ENCODE measurements at regions not wholly inside any gene's neighbourhood (a gene's known extent, or its start where the extent isn't known, plus 50 kb on each side); places are given as distances from the start of the nearest gene placed in this dataset.
A peak's percentile ranks its signal among the peaks of the same experiment; 100 is the strongest.

DNA sequence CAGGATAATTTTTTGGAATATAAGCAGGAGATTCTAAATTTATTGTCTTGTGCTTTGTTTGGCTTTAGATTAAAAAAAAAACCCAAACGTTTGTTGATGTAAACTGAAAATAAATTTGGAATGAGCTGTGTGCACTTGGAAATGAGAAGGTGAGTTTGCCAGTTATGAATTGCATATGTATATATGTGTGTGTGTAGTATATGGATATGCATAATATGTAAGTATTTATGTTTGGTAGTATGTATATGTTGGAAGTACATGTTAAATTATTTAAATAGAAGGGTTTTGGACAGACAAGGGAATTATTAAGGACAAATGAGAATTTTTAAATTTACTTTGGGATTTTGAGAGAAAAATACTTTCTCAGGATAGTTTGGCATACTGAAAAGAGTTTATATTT lies 265.8 kb upstream of the CNTN3 start:
- H3K27ac ChIP-seq, result no peak overlapping the region
- intact Hi-C loops (cut with DNase I), result no loop called here
- H3K36me3 ChIP-seq, result no peaks in the 10 kb centered on the region
- ATAC-seq (no peak), DNase-seq (no peak)
- H3K9me3 ChIP-seq, result peaks cover 0 to 3% of the 10 kb centered on the region in 2 donors
- H3K27me3 ChIP-seq, result no peaks in the 10 kb centered on the region
- H3K4me3 ChIP-seq, result no peak overlapping the region
- H3K4me1 ChIP-seq, result no peaks in the 10 kb centered on the region
- TF ChIP-seq, protein P1, sequence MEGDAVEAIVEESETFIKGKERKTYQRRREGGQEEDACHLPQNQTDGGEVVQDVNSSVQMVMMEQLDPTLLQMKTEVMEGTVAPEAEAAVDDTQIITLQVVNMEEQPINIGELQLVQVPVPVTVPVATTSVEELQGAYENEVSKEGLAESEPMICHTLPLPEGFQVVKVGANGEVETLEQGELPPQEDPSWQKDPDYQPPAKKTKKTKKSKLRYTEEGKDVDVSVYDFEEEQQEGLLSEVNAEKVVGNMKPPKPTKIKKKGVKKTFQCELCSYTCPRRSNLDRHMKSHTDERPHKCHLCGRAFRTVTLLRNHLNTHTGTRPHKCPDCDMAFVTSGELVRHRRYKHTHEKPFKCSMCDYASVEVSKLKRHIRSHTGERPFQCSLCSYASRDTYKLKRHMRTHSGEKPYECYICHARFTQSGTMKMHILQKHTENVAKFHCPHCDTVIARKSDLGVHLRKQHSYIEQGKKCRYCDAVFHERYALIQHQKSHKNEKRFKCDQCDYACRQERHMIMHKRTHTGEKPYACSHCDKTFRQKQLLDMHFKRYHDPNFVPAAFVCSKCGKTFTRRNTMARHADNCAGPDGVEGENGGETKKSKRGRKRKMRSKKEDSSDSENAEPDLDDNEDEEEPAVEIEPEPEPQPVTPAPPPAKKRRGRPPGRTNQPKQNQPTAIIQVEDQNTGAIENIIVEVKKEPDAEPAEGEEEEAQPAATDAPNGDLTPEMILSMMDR (IDR thresholded peaks at IDR 0.05), result no peak

DNA sequence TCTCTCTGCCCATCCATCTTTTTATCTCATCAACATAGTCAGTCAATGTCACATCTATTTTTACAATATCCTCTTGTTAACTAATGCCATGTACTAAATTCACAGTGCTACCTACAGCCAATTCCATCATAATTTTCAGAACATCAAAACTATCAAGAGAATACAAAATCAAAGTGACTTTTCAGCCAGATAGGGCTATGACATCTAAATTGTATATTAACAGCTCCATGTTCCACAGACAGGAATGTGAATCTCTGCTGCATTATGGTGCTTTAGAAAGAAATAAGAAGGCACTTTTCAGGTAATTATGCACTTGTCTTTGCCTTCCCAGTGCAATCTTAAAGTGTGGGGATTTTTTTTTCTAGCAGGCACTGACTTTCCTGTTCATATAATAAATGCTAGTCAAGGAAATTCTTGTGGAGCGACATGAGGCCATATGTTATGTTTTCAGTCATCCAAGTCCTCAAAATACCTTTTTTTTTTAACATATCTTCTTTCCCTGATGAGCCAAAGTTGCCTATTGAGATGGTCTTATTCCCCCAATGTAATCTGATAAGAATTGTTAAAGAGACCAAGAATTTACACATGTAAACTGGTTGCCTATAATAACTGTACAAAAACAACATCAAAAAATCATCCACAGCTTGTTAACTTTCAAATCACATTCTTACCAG lies 252.0 kb upstream of the CNTN3 start:
- Histone ChIP-seq H3K27ac (no peak overlapping the region), H3K9me3 (no peaks in the 10 kb centered on the region), H3K27me3 (no peaks in the 10 kb centered on the region), H3K4me3 (no peak overlapping the region), H3K36me3 (no peaks in the 10 kb centered on the region), H3K4me1 (no peaks in the 10 kb centered on the region)
- intact Hi-C loops (cut with DNase I), result no loop called here
- DNase-seq (no peak), ATAC-seq (no peak)
- TF ChIP-seq, protein P1 (IDR thresholded peaks at IDR 0.05), result no peak

DNA sequence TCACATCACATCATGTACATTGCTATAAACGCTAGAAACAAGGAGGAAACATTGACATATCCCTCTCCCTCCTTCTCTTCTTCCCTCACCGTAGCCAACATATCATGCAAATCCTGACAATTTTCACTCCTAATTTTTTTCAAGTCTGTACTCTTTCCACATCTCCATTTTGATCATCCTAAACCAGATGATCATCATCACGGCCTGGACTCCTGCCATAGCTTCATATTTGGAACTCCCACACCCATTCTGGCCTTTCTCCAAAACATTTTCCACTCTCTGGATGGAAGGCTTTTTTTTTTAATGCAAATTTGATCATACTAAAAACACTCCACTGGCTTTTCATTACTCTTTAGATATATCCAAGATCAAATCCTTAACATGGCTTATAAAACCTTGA lies 248.0 kb upstream of the CNTN3 start:
- Histone ChIP-seq H3K36me3 (no peaks in the 10 kb centered on the region), H3K27ac (no peak overlapping the region), H3K9me3 (no peaks in the 10 kb centered on the region), H3K4me1 (no peaks in the 10 kb centered on the region), H3K4me3 (no peak overlapping the region), H3K27me3 (no peaks in the 10 kb centered on the region)
- TF ChIP-seq, protein P1 (IDR thresholded peaks at IDR 0.05), result no peak
- intact Hi-C loops (cut with DNase I), result no loop called here
- ATAC-seq, result no peak
- peak in 2 of 4 donors; percentile 27 to 49 for DNase-seq

DNA sequence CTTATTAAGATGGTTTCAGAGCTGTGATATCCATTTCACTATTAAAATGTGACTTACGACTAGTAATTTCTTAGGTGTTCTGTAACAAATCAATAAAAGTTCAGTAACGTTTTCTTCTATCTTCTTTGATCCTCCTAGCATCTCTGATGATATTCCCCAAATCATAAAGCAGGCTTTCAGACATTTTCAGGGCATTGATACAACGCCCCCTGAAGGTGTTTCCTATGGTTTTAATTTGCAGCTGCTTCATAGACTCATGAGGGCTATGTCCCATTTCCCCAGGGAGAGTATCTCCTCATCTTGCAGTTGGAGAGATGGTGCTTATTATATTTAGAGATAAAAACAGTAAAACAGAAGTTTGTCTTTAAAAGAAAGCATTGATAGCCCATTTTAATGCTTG lies 246.8 kb upstream of the CNTN3 start:
- Histone ChIP-seq H3K4me1 (no peaks in the 10 kb centered on the region), H3K36me3 (no peaks in the 10 kb centered on the region), H3K27me3 (no peaks in the 10 kb centered on the region), H3K9me3 (no peaks in the 10 kb centered on the region), H3K27ac (no peak overlapping the region), H3K4me3 (no peak overlapping the region)
- ATAC-seq, result no peak
- intact Hi-C loops (cut with DNase I), result no loop called here
- no peak for DNase-seq
- TF ChIP-seq, protein P1 (IDR thresholded peaks at IDR 0.05), result no peak

DNA sequence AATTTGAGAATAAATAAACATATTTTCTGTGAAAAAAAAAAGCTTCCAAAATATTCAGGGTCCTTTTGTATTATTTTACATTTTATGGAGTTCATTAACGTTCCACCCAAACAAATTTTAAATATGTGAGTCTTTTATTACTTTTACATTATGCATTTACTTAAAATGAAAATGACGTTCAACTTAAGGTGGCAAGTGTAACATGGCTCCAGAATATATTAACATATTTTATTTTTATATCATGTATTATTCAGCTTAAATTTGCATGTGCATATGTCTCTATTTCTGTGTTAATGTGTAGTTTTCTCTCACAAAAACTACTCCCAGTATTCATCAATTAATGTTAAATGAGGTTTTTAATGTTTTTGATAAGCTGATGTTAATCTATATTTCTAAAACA lies 243.6 kb upstream of the CNTN3 start:
- Histone ChIP-seq H3K9me3 (no peaks in the 10 kb centered on the region), H3K4me3 (no peak overlapping the region), H3K36me3 (no peaks in the 10 kb centered on the region), H3K27ac (no peak overlapping the region), H3K4me1 (no peaks in the 10 kb centered on the region), H3K27me3 (no peaks in the 10 kb centered on the region)
- no peak for ATAC-seq
- intact Hi-C loops (cut with DNase I), result no loop called here
- DNase-seq, result no peak
- TF ChIP-seq, protein P1 (IDR thresholded peaks at IDR 0.05), result no peak

All from left lung (tissue), 4 donors.